ENCODE measurements at regions not wholly inside any gene's neighbourhood (a gene's known extent, or its start where the extent isn't known, plus 50 kb on each side); places are given as distances from the start of the nearest gene placed in this dataset.

- peaks cover 3% of the 10 kb centered on the region for H3K9me3 ChIP-seq (ENCODE audit: insufficient read depth, low read depth, low read length)
- no peak for DNase-seq (ENCODE audit: low read depth)
- no peak overlapping the region for H3K4me3 ChIP-seq (ENCODE audit: insufficient read depth, low read depth, low read length)
- no peak overlapping the region for H3K27ac ChIP-seq (ENCODE audit: low read depth, low read length)
- no peaks in the 10 kb centered on the region for H3K79me2 ChIP-seq (ENCODE audit: insufficient read depth, low read length)
- H3K4me1 ChIP-seq (ENCODE audit: insufficient read depth, low read length), result no peaks in the 10 kb centered on the region
- Mint-ChIP-seq H3K27ac (ENCODE audit: unreplicated experiment) (no peak overlapping the region), H3K4me1 (ENCODE audit: low read depth, unreplicated experiment) (peaks cover 7% of the 10 kb centered on the region), H3K27me3 (ENCODE audit: low read depth, unreplicated experiment) (peaks cover 13% of the 10 kb centered on the region), H3K4me3 (ENCODE audit: unreplicated experiment) (no peak overlapping the region), H3K9me3 (ENCODE audit: unreplicated experiment) (no peaks in the 10 kb centered on the region), H3K36me3 (ENCODE audit: low read depth, unreplicated experiment) (no peaks in the 10 kb centered on the region)
- H4K20me1 ChIP-seq (ENCODE audit: insufficient read depth, low read length), result no peaks in the 10 kb centered on the region
- H3K9ac ChIP-seq (ENCODE audit: low read length), result no peak overlapping the region
- FAIRE-seq, result no peak
- H3K36me3 ChIP-seq (ENCODE audit: insufficient read depth, low read length), result no peaks in the 10 kb centered on the region
- TF ChIP-seq CTCF (IDR thresholded peaks at IDR 0.05; ENCODE audit: insufficient read depth, low read depth, low read length) (no peak), EZH2 (IDR thresholded peaks at IDR 0.05; ENCODE audit: insufficient read depth, low read length) (no peak)
- no peak overlapping the region for H2AFZ ChIP-seq (ENCODE audit: low read depth, low read length)
- no peaks in the 10 kb centered on the region for H3K27me3 ChIP-seq (ENCODE audit: insufficient read depth, low read length)
- H3K4me2 ChIP-seq (ENCODE audit: low read length), result no peak overlapping the region
Observed at GRCh38 chr1:58082596-58082995, 463.9 kb downstream of the OMA1 start.

- peaks cover 10% of the 10 kb centered on the region for H3K27me3 Mint-ChIP-seq (ENCODE audit: low read depth, unreplicated experiment)
- Histone ChIP-seq H3K9me3 (ENCODE audit: insufficient read depth, low read depth, low read length) (peaks cover 3% of the 10 kb centered on the region), H3K79me2 (ENCODE audit: insufficient read depth, low read length) (no peaks in the 10 kb centered on the region), H3K27ac (ENCODE audit: low read depth, low read length) (no peak overlapping the region), H2AFZ (ENCODE audit: low read depth, low read length) (no peak overlapping the region), H3K4me2 (ENCODE audit: low read length) (no peak overlapping the region), H4K20me1 (ENCODE audit: insufficient read depth, low read length) (no peaks in the 10 kb centered on the region), H3K9ac (ENCODE audit: low read length) (no peak overlapping the region), H3K36me3 (ENCODE audit: insufficient read depth, low read length) (no peaks in the 10 kb centered on the region), H3K4me3 (ENCODE audit: insufficient read depth, low read depth, low read length) (no peak overlapping the region), H3K4me1 (ENCODE audit: insufficient read depth, low read length) (no peaks in the 10 kb centered on the region), H3K27me3 (ENCODE audit: insufficient read depth, low read length) (no peaks in the 10 kb centered on the region)
- H3K27ac Mint-ChIP-seq (ENCODE audit: unreplicated experiment), result no peak overlapping the region
- H3K36me3 Mint-ChIP-seq (ENCODE audit: low read depth, unreplicated experiment), result no peaks in the 10 kb centered on the region
- TF ChIP-seq CTCF (IDR thresholded peaks at IDR 0.05; ENCODE audit: insufficient read depth, low read depth, low read length) (no peak), EZH2 (IDR thresholded peaks at IDR 0.05; ENCODE audit: insufficient read depth, low read length) (no peak)
- no peak for FAIRE-seq
- no peak overlapping the region for H3K4me3 Mint-ChIP-seq (ENCODE audit: unreplicated experiment)
- no peaks in the 10 kb centered on the region for H3K4me1 Mint-ChIP-seq (ENCODE audit: low read depth, unreplicated experiment)
- no peak for DNase-seq (ENCODE audit: low read depth)
- H3K9me3 Mint-ChIP-seq (ENCODE audit: unreplicated experiment), result no peaks in the 10 kb centered on the region
Observed at GRCh38 chr1:58076258-58076657, 470.3 kb downstream of the OMA1 start.

- H3K4me1 ChIP-seq (ENCODE audit: insufficient read depth, low read length), result no peaks in the 10 kb centered on the region
- no peak overlapping the region for H2AFZ ChIP-seq (ENCODE audit: low read depth, low read length)
- Mint-ChIP-seq H3K9me3 (ENCODE audit: unreplicated experiment) (no peaks in the 10 kb centered on the region), H3K27ac (ENCODE audit: unreplicated experiment) (no peak overlapping the region), H3K4me3 (ENCODE audit: unreplicated experiment) (no peak overlapping the region), H3K27me3 (ENCODE audit: low read depth, unreplicated experiment) (peaks cover 7% of the 10 kb centered on the region), H3K36me3 (ENCODE audit: low read depth, unreplicated experiment) (no peaks in the 10 kb centered on the region), H3K4me1 (ENCODE audit: low read depth, unreplicated experiment) (no peaks in the 10 kb centered on the region)
- H3K79me2 ChIP-seq (ENCODE audit: insufficient read depth, low read length), result no peaks in the 10 kb centered on the region
- H3K4me3 ChIP-seq (ENCODE audit: insufficient read depth, low read depth, low read length), result no peak overlapping the region
- no peak for DNase-seq (ENCODE audit: low read depth)
- no peaks in the 10 kb centered on the region for H4K20me1 ChIP-seq (ENCODE audit: insufficient read depth, low read length)
- no peak for FAIRE-seq
- TF ChIP-seq CTCF (IDR thresholded peaks at IDR 0.05; ENCODE audit: insufficient read depth, low read depth, low read length) (no peak), EZH2 (IDR thresholded peaks at IDR 0.05; ENCODE audit: insufficient read depth, low read length) (no peak)
- H3K36me3 ChIP-seq (ENCODE audit: insufficient read depth, low read length), result no peaks in the 10 kb centered on the region
- no peak overlapping the region for H3K4me2 ChIP-seq (ENCODE audit: low read length)
- no peak overlapping the region for H3K9ac ChIP-seq (ENCODE audit: low read length)
- H3K27ac ChIP-seq (ENCODE audit: low read depth, low read length), result no peak overlapping the region
- H3K27me3 ChIP-seq (ENCODE audit: insufficient read depth, low read length), result no peaks in the 10 kb centered on the region
- H3K9me3 ChIP-seq (ENCODE audit: insufficient read depth, low read depth, low read length), result peaks cover 3% of the 10 kb centered on the region
Observed at GRCh38 chr1:58075188-58075578, 471.3 kb downstream of the OMA1 start.

All from astrocyte (in vitro differentiated cells and primary cell).